RPMI8226 (cell line): ENCODE measurements at regions not wholly inside any gene's neighbourhood (a gene's known extent, or its start where the extent isn't known, plus 50 kb on each side); places are given as distances from the start of the nearest gene placed in this dataset.
A peak's percentile ranks its signal among the peaks of the same experiment; 100 is the strongest.

Source experiments
- DNase-seq: peaks from one replicate; pipeline ENCODE4 v3.0.0-alpha.2; 2015

DNA sequence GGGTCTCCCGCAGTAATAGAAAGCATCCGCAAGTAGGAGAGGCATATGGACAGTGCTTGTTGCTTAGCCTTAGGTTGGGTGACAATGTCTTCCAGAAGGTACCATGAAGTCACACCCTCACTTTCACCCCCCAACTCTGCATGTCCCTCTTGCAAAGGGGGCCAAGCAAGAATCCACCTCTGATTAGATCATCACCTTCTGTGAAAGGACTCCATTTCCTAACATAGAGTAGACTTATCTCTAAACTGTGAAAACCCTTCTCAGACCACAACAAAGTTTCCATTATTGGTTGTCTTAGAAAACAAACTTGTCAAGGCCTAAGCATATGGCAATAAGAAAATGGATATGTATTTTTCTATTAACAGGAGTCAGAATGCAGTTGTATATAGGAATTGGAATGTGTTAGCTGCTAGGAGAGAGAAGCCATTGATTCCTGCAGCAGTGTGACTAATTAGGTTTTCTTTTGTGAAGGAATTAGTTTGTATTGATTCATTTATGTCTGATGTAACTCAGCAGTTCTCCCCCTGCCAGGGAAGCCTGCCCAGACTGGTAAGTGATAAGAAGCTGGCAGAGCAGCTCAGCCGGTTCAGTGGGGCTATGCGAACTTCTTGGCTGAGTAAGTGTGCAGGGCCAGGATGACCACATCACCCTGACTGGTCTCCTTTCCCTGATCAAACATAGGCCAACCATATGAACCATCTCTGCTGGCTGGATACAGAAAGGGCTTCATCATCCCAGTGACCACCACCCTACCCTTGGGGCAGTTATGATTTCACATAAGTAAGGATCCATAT is 107.3 kb upstream of the CCDC196 start:
- DNase-seq, result no peak

DNA sequence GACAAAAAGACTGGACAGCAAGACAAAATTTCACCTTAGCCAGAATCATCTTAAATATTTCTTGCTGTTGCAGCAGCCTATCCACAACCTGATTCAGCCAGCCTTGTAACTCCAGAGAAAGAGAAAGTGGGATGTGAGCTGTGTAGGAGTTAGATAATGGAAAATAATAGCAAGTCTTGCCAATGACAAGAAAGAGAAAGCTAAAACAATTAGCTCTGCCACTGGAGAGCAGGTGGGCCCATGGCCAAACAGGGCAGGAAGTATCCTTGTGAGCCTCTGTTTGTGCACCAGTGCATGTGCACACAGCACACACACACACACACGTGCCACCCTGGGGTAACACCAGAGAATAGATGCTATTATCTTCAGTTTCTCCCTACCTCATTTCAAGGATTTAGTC is 106.0 kb upstream of the CCDC196 start:
- no peak for DNase-seq

DNA sequence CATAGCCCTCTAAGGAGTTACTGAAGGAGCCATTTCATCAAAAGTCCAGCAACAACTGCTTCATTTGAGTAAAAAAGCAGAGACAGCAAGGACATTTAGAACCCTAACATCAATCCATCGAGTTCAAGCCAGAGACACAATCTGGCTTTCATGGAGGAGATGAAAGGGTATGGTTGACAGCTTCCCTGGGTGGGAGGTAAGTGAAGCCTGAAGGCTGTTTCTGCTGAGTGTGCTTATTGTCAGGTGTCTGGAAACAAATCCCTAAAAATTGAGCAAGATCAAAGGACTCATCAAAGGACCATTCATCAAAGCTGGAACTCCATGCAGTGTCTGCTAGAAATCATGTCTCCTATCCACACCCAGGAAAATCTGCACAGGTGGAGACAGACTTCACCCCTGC is 104.4 kb upstream of the CCDC196 start:
- no peak for DNase-seq

DNA sequence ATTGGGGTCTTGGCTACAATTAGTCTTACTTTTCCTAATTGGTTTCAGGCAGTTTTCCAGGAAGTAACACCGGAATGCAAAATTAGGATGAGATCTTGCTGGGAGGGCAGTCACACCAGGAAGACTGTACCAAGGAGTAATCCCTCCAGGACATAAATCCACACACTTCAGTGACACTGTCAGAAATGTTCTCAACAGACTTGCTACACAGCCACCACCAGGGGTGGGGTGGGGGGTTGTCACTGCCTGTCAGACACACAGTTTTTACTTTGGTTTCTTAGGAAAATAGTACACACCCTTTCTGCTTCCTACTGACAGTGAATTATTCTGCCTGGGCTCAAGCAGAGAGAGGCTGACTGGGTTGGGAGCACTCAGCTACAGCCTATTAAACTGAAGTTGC is 102.9 kb upstream of the CCDC196 start:
- no peak for DNase-seq

DNA sequence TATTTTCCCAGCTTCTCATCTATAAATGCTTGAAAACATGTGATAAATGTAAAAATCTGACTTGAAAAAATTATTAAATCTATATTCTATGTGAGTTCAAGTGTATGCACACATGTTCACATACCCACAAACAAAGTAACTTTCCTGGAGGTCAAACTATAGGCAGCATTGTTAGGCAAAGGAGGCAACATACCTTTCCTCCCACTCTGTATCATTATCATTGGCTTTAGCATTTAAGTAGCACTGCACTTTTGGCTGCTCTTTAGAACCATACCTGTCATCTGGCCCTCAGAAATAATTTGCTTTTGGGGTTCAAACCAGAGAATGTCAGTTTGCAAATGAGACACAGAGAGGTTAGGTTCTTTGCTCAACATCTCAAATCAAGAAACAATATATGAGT is 102.4 kb upstream of the CCDC196 start:
- no peak for DNase-seq

DNA sequence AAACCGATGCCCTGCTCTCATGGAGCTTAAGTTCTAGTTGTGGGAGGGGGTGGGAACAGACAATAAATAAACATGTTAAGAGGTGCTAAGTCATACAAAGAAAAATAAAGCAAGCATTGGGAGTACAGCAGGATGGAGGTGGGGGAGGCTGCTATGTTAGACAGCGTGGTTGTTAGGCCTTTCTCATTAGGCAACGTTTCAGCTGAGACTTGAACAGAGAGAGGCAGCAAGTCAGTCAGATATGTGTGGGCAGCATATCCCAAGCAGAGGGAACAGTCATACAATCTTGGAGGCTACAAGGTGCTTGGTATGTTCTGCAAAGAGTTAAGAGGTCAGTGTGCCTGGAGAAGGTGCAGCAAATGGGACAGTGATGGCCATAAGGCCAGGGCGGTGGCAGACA is 97.7 kb upstream of the CCDC196 start:
- no peak for DNase-seq

DNA sequence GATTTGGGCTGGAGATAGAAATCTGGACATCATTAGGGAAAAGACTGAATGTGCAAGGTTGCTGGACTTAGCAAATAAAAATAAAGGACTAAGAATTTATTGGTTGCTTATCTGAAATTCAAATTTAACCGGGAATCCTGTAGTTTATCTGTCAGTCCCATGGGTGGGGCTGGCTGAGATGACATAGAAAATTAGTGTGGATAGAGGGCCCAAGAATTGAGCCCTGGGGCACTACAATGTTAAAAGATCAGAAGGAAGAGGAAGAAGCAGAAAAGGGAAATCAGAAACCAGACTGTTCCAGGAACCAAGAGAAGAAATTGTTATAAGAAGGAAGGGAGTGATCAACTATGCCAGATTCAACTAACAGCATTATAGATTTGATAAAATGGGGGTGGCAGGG is 96.7 kb upstream of the CCDC196 start:
- DNase-seq, result no peak

DNA sequence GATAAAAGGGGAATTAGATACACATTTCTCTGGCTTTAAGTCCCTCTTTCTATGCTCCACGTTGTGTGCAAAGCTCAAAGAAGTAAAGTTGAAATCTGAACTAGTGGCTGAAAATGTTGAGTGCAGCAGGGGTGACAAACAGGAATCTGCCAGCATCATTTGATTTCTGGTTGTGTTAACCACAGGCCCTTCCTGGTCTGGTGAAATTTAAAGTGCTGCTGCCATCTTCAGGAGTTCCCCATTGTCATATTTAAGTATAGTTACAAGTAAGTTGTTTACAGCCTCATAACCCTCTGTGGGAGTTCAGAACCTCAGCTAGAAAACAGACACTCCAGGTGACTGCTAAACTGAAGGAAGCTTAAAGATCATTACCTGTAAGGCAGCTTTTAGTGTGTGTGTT is 90.9 kb upstream of the CCDC196 start:
- no peak for DNase-seq

DNA sequence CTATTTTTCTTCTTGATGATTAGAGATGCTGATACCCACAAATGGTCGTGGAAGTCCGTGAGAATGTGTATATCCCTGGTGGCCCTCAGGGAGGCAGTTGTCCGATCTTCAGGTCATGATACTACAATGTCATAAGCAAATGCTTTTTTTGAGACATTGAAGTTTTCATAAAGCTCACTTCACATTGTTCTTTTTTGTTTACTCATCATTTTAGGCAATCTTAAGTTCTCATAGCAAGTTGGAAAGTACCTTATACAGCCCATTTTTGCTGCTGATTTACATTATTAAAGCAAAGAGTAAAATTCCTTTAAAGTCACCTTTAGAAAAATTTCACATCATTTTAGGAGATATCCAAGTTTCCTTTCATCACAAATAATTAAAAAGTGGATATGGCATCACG is 90.0 kb upstream of the CCDC196 start:
- DNase-seq, result no peak

DNA sequence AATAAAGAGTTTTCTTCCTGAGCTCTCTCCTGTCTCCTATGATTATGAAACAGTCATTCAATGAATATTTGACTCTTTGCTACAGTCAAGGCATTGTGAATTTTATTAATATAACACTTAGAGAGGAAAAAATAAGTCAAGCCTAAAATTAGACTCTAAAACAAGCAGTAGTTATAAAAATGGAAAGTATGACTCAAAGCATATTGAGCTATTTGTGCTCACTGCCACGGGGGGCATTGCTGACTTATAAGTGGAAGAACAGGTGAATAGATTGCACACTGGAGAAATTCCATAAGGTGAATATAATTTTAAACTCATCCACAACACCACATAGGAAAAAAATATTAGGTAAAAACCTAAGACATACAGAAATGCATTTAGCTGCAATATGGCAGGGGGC is 87.7 kb upstream of the CCDC196 start:
- no peak for DNase-seq

DNA sequence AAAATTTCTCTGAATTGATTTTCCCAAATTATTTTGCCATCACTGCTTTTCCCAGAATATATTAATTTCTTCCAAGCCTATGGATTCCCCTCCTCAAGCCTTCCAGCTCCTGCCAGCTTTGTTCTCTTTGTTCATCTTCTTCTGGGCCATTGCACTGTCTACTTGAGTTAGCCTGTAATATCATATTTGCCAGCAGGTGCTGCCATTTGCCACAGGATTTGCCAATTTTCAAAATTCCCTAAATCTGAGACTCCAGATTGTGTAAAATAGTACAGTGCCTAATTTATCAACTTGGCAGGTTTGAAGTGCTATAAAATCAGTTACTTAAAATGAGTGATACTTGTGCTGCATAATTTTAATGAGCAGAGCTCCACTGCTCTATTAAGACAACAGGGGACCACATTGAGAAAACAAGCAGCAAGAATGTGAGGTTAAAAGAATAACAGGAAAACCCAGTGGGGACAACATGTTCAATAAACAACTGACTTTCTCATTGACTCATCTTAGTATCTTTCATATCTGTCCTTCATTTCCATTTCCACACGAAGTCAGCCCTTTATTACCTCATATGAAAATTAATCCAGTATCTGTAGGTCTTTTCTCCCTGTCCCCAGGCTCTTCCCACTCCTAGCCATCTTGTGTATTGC is 84.6 kb upstream of the CCDC196 start:
- DNase-seq, result no peak

DNA sequence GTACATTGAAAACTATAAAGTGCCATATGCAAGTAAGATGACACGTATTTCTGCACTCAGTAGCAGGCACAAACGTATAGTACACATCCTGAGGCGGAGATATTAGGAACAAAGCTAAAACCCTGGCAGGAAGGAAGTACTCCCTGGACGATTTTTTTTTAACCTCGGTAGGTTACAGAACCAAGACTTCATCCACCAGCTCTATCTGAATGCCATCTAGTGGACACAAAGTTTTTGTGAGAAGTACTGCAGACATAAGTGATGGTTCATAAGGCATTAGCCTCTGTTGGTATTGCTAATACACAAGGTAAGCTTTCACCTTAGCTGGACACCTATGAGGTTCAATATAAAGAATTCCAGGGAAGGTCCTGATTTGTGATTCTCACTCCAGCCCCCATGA is 83.0 kb upstream of the CCDC196 start:
- peak; percentile 23 for DNase-seq

DNA sequence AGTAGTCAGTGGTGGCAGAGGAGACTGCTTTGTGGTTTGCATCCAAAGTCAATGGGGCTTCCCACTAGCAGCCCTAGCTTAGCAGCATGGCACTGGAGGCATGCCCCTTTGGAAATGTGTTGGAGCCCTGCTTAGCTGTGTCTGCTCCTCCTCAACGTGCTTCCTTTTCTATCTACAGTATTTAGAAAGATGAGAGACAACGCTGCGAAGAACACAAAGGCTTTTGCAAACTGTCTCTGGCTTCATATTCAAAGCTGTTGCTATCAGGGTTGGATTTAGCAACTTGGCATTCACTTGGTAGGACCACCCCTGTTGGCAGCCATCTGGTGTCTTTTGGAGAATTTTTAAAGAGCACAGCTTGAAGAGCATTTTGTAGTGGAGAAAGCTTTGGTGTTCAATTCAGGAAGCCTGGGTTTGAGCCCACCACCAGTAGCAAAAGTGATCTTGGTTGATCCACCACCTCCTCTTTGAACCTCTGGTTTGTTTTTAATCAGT is 82.1 kb upstream of the CCDC196 start:
- no peak for DNase-seq

DNA sequence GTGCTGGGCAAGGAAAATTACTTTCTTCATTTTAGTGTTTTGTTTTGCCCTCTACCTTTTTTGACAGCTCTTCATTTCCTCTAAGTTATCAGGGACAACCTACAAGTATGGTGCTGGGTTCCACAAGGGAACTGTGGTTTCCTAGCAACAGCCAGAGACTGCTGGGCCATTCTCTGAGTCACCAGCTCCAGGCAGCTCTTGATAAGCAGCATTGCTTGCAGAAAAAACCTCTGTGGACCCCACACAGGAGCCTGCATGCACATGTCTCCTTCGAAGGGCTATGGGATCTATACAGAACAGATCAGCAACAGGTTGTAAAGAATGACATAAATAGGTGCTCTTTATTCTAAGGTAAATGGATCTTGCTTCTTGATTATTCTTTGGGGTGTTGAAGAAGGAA is 81.0 kb upstream of the CCDC196 start:
- no peak for DNase-seq

DNA sequence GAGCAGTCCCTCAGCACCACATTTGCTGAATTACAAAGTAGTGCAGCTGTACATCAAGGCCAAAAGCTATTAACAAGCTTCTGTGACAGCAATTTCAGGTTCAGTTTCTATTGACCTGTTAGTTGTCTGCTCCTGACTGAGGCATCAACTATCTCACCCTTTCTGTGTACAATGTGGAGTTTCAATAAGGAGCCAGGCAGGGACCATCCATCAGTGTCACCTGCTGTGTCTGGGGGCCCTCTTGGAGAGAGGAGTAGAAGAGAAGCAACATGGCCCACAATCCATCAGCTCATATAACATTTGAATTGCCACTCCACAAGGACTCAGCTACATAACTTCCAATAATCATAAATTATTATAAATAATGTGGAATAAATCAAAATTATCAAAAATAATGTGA is 72.3 kb upstream of the CCDC196 start:
- DNase-seq, result no peak

DNA sequence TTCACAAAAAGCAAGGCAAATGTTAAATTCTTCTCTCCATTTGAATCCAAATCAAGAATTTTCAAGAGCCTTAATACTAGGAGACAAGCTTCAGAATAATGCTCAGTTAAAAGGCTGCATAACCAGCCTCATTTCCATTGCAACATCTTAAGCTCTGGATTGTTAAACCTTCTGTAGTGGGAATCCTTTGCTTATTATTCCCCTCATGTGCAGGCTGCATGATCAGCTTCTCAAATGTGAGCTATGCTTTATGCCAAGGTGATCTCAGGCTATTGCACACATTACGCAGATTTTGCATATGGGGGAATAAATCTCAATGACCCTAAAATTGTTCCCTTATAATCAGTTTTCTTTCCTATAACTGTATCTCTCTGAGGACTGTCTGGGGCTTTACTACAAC is 71.7 kb upstream of the CCDC196 start:
- DNase-seq, result no peak

DNA sequence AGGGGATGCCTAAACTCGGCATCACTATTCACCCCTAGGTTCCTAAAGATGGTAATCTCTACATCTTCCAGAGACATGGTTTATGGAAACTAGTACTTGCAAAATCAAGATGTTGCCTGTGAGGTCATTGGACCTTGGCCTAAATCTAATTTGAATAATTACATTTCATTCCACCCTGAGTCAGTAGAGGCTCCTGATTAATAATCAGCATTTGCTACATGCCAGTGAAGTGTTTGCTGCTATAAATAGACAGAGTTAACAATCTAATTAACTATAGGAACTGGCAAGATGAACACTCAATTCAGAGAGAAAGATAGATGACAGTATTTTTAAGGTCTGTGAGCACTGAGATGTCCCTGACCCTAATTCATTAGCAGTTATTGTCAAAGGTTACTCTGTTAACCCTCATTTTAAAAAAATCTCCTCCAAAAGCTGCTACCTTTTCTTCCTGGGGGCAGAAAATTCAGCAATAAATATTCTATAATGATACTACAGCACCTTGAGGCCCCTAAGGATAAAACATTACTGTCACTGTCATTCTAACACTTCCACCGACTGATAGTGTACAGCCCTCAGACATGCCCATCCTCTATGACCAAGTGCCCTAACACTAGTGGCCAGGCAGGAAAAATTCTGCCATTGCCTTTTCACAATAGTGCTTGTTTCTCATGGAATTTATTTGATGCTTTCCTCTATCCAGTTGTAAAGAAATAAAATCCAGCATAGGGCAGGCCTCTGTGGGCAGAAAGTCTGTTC is 65.7 kb upstream of the CCDC196 start:
- DNase-seq, result no peak

DNA sequence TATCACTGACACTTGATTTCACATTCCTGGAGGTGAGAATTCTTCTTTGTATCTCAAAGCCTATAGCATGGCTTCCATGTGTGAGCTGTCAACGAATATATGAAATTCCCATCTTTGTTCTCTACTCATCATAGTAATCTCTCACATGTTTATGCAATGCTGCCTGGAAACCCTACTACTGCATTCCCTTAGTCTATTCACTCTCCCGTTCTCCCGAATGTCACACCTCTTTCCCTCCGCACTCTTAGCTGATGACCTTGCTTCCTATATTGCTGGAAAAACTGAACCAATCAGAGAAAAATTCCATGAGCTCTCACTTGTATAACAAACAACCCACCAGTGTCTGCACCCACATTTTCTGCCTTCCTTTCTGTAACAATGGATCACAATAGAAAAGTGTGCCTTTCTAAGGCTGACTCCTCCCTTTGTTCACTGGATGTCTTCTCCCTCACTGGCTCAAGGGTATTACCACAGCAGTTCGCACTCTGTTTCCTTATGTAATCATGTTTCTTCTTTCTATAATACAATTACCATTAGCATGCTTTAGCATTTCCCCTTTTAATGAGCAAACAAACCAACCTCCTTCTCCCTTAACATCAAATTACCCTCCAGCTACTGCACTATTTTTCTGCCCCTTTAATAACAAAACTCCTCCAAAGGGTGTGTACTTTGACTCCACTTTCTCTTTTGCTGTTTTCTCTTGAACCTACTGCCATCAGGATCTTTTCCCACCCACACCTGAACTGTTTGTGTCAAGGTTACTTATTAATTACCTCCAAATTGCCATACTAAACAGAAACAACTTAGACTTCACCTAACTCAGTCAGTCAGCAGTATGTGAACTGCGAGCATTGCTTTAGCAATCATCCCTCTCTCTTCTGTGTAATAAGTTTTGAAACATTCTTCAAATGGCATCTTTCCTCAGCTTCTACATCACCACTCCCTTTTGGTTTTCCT is 63.9 kb upstream of the CCDC196 start:
- no peak for DNase-seq

DNA sequence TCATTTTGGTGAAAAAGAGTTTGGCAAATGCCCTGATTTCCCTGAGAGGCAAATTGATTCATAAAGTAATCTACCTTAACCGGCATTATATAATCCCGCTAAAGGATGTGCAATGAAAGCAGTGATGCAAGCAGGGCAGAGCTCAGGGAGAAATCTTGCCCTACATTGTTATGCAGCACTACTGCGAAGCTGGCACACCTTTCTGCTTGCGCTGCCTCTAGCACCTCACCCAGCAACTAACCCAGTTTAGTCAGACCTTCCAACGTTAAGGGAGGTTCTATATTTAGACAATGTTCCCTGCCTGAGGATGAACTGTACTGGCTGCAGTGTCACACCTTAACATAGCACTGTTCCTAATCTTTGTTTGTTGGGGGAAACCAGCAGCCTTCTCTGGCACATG is 60.8 kb upstream of the CCDC196 start:
- DNase-seq, result no peak

DNA sequence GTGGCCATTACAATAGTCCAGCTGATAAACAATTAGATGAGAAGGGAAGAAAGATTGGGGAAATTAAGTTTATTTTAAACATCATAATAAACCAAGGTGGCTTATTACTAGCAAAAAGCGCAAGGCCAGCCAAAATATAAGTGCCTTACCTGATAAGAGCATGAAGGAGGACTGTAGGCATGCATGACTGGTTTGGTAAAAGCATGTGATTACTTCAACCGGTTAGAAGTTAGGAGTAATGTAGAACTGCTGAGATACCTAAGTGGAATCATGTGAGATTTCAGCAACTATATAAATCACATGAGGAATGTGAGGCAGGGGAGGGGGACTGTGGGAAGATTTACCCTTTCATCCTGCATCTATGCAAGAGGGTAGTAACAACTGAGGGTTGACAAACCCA is 59.7 kb upstream of the CCDC196 start:
- no peak for DNase-seq

DNA sequence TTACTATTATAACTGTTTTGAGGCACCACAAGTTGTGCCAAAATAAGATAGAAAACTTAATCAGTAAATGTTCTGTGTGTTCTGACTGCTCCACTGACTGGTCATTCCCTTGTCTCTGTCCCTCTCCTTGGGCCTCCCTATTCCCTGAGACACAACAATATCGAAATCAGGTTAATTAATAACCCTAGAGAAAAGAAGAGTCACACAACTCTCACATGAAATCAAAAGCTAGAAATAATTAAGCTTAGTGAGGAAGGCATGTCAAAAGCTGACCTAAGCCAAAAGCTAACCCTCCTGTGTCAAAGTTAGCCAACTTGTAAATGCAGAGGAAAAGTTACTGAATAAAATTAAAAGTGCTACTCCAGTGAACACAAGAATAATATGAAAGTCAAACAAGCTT is 53.8 kb upstream of the CCDC196 start:
- DNase-seq, result no peak

DNA sequence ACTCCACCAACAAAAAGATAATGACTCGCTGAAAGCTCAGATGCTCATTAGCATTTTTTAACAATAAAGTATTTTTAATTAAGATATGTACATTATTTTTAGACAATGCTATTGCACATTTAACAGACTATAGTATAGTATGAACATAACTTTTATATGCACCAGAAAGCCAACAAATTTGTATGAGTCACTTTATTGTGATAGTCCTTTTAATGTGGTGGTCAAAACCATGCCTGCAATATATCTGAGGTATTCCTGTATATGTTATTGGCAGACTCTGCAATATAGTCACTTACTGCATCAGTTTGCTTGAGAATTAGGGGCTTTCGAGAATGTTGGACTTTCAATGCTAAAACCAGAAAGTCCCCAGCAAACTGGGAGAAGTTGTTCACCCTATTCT is 51.7 kb upstream of the CCDC196 start:
- DNase-seq, result no peak

DNA sequence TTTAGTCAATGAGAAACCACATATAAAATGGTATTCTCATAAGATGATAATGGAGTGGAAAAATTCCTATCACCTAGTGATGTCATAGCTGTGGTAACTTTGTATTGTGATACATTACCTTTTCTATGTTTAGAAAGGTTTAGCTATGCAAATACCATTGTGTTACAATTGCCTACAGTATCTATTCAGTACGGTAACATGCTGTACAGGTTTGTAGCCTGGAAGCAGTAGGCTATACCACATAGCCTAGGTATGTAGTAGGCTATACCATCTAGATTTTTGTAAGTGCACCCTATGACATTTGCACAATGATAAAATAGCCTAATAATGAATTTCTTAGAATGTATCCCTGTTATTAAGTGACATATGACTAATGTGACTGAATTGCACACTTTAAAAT is 50.5 kb upstream of the CCDC196 start:
- DNase-seq, result no peak
